D721Med (cell line): ENCODE measurements at regions not wholly inside any gene's neighbourhood (a gene's known extent, or its start where the extent isn't known, plus 50 kb on each side); places are given as distances from the start of the nearest gene placed in this dataset.
"Not testable (repeated sequence)": the region's sequence is repeated elsewhere in the genome, so short reads cannot be mapped to it uniquely, and the experiment has no call there.

Source experiments
- DNase-seq: peaks from one replicate; pipeline ENCODE4 v3.0.0; 2011; ENCODE audit warnings: low spot score; ENCODE audit not compliant: insufficient read length
- FAIRE-seq: peaks from 2 replicates; lab custom pipeline; 2011; peaks lifted over from hg19 to GRCh38; lab: Jason Lieb, UNC
- TF ChIP-seq, protein P1 (sequence below): IDR thresholded peaks from 2 replicates; pipeline ENCODE4 v1.5.1; 2012; ENCODE audit warnings: mild to moderate bottlenecking, control low read depth; ENCODE audit not compliant: insufficient read depth; ENCODE audit errors: missing control alignments

DNA sequence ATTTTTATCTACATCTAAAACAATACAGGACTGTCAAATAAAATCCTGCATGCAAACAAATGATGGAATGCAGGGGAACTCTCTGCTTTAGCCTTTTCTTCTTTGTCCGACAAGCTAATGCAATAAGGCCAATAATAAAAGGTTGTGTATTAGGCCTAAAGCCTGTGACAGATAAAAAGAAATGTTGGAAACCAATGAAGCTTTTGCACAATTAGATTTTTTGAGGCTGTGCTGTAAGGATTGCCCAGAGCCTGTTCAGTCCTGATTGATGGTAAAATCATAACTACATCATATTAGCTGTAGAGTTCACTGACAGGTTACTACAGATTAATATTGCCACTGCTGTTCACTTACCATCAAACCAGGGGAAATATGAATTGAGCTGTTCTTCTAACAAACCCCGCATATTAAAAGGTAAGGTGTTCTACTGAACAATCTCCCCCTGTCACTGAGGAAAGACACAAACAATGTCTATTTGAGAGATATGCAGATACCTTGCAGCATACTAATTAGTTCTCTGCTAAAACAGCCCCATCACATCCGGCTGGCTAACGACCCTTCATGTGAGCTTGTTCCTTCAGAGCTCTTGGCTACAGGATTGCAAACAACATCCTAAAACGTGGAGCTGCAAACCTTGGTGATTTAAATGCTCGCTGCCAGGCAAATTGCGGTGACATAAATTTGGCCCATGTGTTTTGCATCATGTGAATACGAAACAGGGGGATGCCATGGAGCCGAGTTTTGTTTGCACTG, 305.4 kb downstream of the MTX2 start:
- TF ChIP-seq, protein P1, sequence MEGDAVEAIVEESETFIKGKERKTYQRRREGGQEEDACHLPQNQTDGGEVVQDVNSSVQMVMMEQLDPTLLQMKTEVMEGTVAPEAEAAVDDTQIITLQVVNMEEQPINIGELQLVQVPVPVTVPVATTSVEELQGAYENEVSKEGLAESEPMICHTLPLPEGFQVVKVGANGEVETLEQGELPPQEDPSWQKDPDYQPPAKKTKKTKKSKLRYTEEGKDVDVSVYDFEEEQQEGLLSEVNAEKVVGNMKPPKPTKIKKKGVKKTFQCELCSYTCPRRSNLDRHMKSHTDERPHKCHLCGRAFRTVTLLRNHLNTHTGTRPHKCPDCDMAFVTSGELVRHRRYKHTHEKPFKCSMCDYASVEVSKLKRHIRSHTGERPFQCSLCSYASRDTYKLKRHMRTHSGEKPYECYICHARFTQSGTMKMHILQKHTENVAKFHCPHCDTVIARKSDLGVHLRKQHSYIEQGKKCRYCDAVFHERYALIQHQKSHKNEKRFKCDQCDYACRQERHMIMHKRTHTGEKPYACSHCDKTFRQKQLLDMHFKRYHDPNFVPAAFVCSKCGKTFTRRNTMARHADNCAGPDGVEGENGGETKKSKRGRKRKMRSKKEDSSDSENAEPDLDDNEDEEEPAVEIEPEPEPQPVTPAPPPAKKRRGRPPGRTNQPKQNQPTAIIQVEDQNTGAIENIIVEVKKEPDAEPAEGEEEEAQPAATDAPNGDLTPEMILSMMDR = no peak
- FAIRE-seq = no peak
- DNase-seq = no peak

DNA sequence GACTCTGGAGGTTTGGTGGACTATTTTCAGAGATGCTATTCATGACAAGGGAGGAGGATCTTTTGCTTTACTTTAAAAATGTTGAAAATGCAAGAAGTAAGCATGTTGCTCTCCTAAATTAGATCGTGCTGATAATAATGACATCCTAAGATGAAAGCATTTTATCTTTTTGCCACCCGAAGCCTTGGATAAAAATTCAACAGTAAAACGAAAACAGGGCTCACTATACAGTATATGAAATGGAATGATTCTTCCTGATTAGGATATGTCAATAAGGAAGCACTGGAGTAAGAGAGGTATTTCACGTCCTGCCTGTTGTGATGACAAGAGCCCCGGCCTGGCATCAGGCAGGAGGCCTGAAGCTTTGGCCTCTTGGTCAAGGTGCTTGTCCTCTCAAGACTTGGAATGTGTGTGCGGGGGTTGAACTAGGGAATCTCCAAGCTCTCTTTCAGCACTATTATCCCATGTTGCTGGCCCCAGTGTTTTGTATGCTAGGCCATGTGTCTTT, 306.0 kb downstream of the MTX2 start:
- DNase-seq (no peak), FAIRE-seq (no peak)
- TF ChIP-seq, protein P1 = no peak

DNA sequence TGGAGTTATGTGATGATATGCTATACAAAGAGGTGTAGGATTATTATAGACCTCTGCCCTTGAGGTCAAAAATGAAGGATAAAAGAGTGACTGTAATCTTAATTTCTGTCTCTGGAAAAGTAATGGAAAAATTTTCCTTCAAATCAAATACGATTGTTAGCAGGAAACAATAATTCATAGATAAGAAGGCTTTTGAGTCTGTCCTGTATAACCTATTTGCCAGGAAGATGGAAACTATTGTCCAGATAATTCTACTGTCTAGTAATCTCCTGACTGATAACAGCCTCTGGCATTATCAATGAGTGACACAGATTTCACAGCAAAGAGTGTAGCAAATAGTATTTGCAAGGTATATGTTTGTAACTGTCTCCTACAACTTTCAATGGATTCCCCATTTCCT, 307.8 kb downstream of the MTX2 start:
- no peak for FAIRE-seq
- DNase-seq = no peak
- TF ChIP-seq, protein P1 = no peak

DNA sequence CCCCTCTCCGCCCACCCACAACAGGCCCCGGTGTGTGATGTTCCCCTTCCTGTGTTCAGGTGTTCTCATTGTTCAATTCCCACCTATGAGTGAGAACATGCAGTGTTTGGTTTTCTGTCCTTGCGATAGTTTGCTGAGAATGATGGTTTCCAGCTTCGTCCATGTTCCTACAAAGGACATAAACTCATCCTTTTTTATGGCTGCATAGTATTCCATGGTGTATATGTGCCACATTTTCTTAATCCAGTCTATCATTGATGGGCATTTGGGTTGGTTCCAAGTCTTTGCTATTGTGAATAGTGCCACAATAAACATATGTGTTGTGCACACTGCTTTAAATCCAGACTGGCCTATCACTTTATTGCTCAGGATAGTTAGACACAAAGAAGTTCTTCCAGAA, 309.1 kb downstream of the MTX2 start:
- not testable (repeated sequence) for FAIRE-seq, DNase-seq

DNA sequence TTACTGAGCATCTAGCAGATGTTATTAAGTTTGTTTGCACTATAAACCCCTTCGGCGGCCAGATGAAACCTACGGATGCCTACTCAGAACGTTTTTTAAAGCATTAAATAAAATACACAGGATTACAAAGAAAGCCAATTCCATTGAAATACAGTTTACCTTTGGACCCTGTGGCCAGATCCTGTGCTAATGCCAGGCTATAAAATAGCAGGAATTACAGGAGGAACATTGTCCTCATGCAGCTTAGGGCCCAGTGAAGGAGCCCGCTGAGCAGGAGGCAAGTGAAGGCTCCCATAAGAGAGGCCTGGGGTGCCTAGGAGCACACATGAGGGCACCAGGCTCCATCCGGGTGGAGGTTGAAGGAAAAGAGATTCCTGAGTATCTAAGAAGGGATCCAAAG, 310.4 kb downstream of the MTX2 start:
- no peak for DNase-seq
- FAIRE-seq = no peak
- TF ChIP-seq, protein P1 = no peak

DNA sequence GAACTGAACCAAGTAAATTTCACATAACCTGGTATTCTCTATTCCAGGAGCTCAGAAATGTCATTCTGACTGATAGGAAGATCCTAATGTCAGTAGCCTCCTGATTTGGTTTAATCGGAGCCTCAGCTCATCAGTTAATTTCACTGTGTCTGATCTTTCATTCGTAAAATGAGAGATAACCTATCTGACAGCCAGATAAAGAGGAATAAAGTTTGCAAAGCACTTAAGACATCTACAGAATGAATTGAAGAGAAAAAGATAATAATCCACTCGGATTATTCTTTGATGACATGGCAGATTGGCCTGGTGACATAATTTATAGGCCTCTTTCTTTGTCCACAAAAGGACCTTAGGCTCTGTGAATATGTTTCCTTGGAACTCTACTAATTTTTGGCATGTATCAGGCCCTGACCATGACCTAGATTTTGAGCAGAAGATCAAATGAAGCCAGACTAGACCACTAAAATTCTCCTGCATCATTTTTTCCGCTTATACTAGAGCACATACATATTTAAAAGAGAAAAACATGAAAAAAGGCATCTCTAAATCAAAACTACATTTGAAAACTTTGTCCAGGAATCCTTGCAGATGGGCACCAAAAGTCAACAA, 312.4 kb downstream of the MTX2 start:
- FAIRE-seq (no peak), DNase-seq (no peak)
- TF ChIP-seq, protein P1 = no peak

DNA sequence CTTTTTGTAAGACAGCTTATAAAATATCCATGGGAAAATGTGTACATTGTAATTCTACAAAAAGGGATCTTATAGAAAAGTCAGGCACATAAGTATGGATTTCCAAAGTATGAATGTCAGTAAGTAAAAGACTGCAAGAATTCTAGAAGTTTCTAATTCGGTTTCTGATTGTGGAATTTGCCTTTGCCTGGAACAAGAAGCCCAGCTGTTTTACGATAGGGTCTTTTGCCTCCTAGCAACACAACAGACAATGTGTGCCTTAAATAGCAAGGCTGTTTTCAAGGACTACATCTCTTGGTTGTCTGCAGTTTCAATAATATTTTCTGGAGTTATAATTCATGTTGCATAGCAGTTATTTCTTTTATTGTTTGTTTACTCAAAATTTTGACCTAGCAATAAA, 312.9 kb downstream of the MTX2 start:
- DNase-seq (no peak), FAIRE-seq (no peak)
- TF ChIP-seq, protein P1 = no peak
